Activated B cell treated with CpG ODN at 0.5 μM for 24 hours (primary cell): ENCODE measurements at regions not wholly inside any gene's neighbourhood (a gene's known extent, or its start where the extent isn't known, plus 50 kb on each side); places are given as distances from the start of the nearest gene placed in this dataset.

Experiments used
- ATAC-seq: fragments of 200-7000 bp; cut with Tn5 transposase; one replicate; pipeline ENCODE4 v1.10.0; 2021; ENCODE audit warnings: low read depth, mild to moderate bottlenecking, moderate library complexity
- CTCF ChIA-PET: fragments of 350-600 bp; sonication (Branson Sonifier 250); formaldehyde crosslinking; loops from one replicate; lab custom pipeline; 2021; ENCODE audit warnings: antibody characterized with exemption; lab: Charles Lee
- POLR2A ChIA-PET: fragments of 350-600 bp; sonication (Branson Sonifier 250); formaldehyde crosslinking; loops from one replicate; lab custom pipeline; 2021; ENCODE audit warnings: antibody characterized with exemption; lab: Charles Lee
- DNase-seq: peaks from one replicate; pipeline ENCODE4 v3.0.0; 2022
- H3K27ac Mint-ChIP-seq: one replicate; pipeline ENCODE4 v1.8.0; 2020; ENCODE audit warnings: mixed read lengths
- H3K27me3 Mint-ChIP-seq: one replicate; pipeline ENCODE4 v1.8.0; 2021; ENCODE audit warnings: mixed read lengths
- H3K36me3 Mint-ChIP-seq: one replicate; pipeline ENCODE4 v1.8.0; 2021; ENCODE audit warnings: low read depth, mixed read lengths
- H3K4me1 Mint-ChIP-seq: one replicate; pipeline ENCODE4 v1.8.0; 2021; ENCODE audit warnings: mixed read lengths
- H3K4me3 Mint-ChIP-seq: one replicate; pipeline ENCODE4 v1.8.0; 2020; ENCODE audit warnings: mild to moderate bottlenecking, mixed read lengths
- H3K9me3 Mint-ChIP-seq: one replicate; pipeline ENCODE4 v1.8.0; 2020; ENCODE audit warnings: mixed read lengths
- CTCF ChIP-seq: fragments of 200-600 bp; IDR thresholded peaks from one replicate; pipeline ENCODE4 v1.8.0; 2022; ENCODE audit warnings: antibody characterized with exemption, mild to moderate bottlenecking
- intact Hi-C: fragments of 100-400 bp; cut with micrococcal nuclease; formaldehyde crosslinking; loops from one replicate; pipeline ENCODE4 v1.15.1; 2024

- Mint-ChIP-seq H3K4me1 (no peaks in the 10 kb centered on the region), H3K9me3 (no peaks in the 10 kb centered on the region), H3K27ac (no peak overlapping the region), H3K27me3 (no peaks in the 10 kb centered on the region), H3K4me3 (no peak overlapping the region), H3K36me3 (no peaks in the 10 kb centered on the region)
- ChIA-PET CTCF (no interaction called here), POLR2A (no interaction called here)
- no peak for ATAC-seq
- no peak for TF ChIP-seq CTCF
- intact Hi-C loops: no loop called here
- no peak for DNase-seq
Measured at GRCh38 chr4:180657881-180658280, 1585.3 kb upstream of the TENM3 start.

GRCh38 chr4:180664766-180665368, 1578.3 kb upstream of the TENM3 start:
- H3K27ac Mint-ChIP-seq: no peak overlapping the region
- TF ChIP-seq CTCF: peak; percentile 88
- H3K36me3 Mint-ChIP-seq: no peaks in the 10 kb centered on the region
- intact Hi-C loops: no loop called here
- no peaks in the 10 kb centered on the region for H3K9me3 Mint-ChIP-seq
- H3K4me1 Mint-ChIP-seq: no peaks in the 10 kb centered on the region
- no peak overlapping the region for H3K4me3 Mint-ChIP-seq
- POLR2A ChIA-PET: no interaction called here
- CTCF ChIA-PET: interaction anchor here (0.5 to 1.6 kb wide), 8 partner anchors 9 to 1767 kb away, joined by 3 to 5 read pairs (median 4); no protein-coding TSS in a partner anchor
- DNase-seq: no peak
- no peaks in the 10 kb centered on the region for H3K27me3 Mint-ChIP-seq
- peak; percentile 42 for ATAC-seq

GRCh38 chr4:180665481-180665880, 1577.7 kb upstream of the TENM3 start:
- CTCF ChIA-PET: interaction anchor here (0.5 to 1.6 kb wide), 6 partner anchors 9 to 17 kb away, joined by 3 to 5 read pairs (median 4); no protein-coding TSS in a partner anchor
- Mint-ChIP-seq H3K27ac (no peak overlapping the region), H3K4me3 (no peak overlapping the region), H3K27me3 (no peaks in the 10 kb centered on the region), H3K4me1 (no peaks in the 10 kb centered on the region), H3K36me3 (no peaks in the 10 kb centered on the region), H3K9me3 (no peaks in the 10 kb centered on the region)
- POLR2A ChIA-PET: no interaction called here
- no peak for TF ChIP-seq CTCF
- ATAC-seq (no peak), DNase-seq (no peak)
- intact Hi-C loops: no loop called here

GRCh38 chr4:180665994-180666824, 1577.0 kb upstream of the TENM3 start:
- Mint-ChIP-seq H3K27ac (no peak overlapping the region), H3K4me3 (no peak overlapping the region), H3K4me1 (no peaks in the 10 kb centered on the region), H3K9me3 (no peaks in the 10 kb centered on the region), H3K27me3 (no peaks in the 10 kb centered on the region), H3K36me3 (no peaks in the 10 kb centered on the region)
- DNase-seq: no peak
- ChIA-PET POLR2A (no interaction called here), CTCF (interaction anchor here (1.4 to 1.6 kb wide), 2 partner anchors 8 to 12 kb away, joined by 4 to 5 read pairs; no protein-coding TSS in a partner anchor)
- intact Hi-C loops: no loop called here
- no peak for ATAC-seq
- no peak for TF ChIP-seq CTCF

- ChIA-PET CTCF (no interaction called here), POLR2A (no interaction called here)
- Mint-ChIP-seq H3K36me3 (no peaks in the 10 kb centered on the region), H3K9me3 (no peaks in the 10 kb centered on the region), H3K4me3 (no peak overlapping the region), H3K4me1 (no peaks in the 10 kb centered on the region), H3K27ac (no peak overlapping the region), H3K27me3 (no peaks in the 10 kb centered on the region)
- TF ChIP-seq CTCF: no peak
- intact Hi-C loops: no loop called here
- ATAC-seq: no peak
- no peak for DNase-seq
Measured at GRCh38 chr4:180668732-180669131, 1574.5 kb upstream of the TENM3 start.
